Activated naive CD4-positive, alpha-beta T cell treated with anti-CD3 and anti-CD28 coated beads, Interleukin-2, amount 10 ng/mL, durations not matched to agents 7 days and 5 days (primary cell): ENCODE measurements at regions not wholly inside any gene's neighbourhood (a gene's known extent, or its start where the extent isn't known, plus 50 kb on each side); places are given as distances from the start of the nearest gene placed in this dataset.

Experiments used
- CTCF ChIA-PET: fragments of 350-600 bp; sonication (Branson Sonifier 250); formaldehyde crosslinking; loops from one replicate; lab custom pipeline; 2021; ENCODE audit warnings: antibody characterized with exemption; lab: Charles Lee
- DNase-seq: peaks from one replicate; pipeline ENCODE4 v3.0.0-alpha.2; 2020
- H3K27ac Mint-ChIP-seq: one replicate; pipeline ENCODE4 v1.8.0; 2021; ENCODE audit warnings: mild to moderate bottlenecking, moderate library complexity, mixed read lengths
- H3K27me3 Mint-ChIP-seq: one replicate; pipeline ENCODE4 v1.8.0; 2021; ENCODE audit warnings: mild to moderate bottlenecking, mixed read lengths
- H3K36me3 Mint-ChIP-seq: one replicate; pipeline ENCODE4 v1.8.0; 2021; ENCODE audit warnings: mixed read lengths
- H3K4me1 Mint-ChIP-seq: one replicate; pipeline ENCODE4 v1.8.0; 2021; ENCODE audit warnings: mixed read lengths
- H3K4me3 Mint-ChIP-seq: one replicate; pipeline ENCODE4 v1.8.0; 2021; ENCODE audit warnings: mild to moderate bottlenecking, moderate library complexity, mixed read lengths
- H3K9me3 Mint-ChIP-seq: one replicate; pipeline ENCODE4 v1.8.0; 2021; ENCODE audit warnings: mixed read lengths

GRCh38 chr2:15835991-15836688, 104.2 kb upstream of the MYCN start:
- no peak for DNase-seq
- no peaks in the 10 kb centered on the region for H3K9me3 Mint-ChIP-seq
- H3K4me3 Mint-ChIP-seq: no peak overlapping the region
- H3K36me3 Mint-ChIP-seq: no peaks in the 10 kb centered on the region
- H3K27me3 Mint-ChIP-seq: no peaks in the 10 kb centered on the region
- CTCF ChIA-PET: no interaction called here
- no peaks in the 10 kb centered on the region for H3K4me1 Mint-ChIP-seq
- H3K27ac Mint-ChIP-seq: no peak overlapping the region

DNA sequence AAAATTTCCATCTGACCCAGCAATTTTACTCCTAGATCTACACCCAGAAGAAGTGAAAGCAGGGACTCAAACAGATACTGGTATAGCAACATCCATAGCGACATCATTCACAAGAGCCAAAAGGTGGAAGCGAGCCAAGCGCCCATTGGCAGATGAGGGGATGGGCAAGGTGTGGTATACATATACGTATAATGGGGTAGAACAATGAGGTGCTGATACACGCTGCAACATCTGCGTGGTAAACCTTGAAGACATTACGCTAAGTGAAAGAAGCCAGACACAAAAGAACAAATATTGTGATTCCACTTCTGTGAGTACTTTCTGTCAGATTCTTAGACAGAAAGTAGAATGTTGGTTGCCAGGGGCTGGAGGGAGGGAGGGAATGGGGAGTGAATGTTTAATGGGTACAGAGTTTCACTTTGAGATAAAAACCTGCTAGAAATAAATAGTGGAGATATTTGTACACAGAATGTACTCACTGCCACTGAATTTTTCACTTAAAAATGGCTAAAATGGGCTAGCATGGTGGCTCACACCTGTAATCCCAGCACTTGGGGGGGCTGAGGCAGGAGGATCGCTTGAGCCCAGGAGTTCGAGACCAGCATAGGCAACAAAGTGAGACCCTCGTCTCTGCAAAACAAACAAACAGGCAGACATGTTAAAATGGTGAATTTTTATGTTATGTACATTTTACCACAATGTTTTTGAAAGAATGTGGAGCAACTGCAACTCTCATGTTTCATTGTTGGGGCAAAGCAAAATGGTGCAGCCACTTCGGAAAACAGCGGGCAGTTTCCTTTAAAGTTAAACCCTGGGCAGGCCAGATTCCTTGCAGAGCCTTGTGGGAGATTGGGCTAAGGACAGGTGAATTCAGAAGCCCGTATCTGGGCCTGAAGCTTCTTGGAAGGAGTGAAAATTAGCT, 103.4 kb upstream of the MYCN start:
- CTCF ChIA-PET: no interaction called here
- no peaks in the 10 kb centered on the region for H3K4me1 Mint-ChIP-seq
- no peaks in the 10 kb centered on the region for H3K27me3 Mint-ChIP-seq
- H3K36me3 Mint-ChIP-seq: no peaks in the 10 kb centered on the region
- H3K4me3 Mint-ChIP-seq: no peak overlapping the region
- H3K9me3 Mint-ChIP-seq: no peaks in the 10 kb centered on the region
- no peak overlapping the region for H3K27ac Mint-ChIP-seq
- DNase-seq: no peak

DNA sequence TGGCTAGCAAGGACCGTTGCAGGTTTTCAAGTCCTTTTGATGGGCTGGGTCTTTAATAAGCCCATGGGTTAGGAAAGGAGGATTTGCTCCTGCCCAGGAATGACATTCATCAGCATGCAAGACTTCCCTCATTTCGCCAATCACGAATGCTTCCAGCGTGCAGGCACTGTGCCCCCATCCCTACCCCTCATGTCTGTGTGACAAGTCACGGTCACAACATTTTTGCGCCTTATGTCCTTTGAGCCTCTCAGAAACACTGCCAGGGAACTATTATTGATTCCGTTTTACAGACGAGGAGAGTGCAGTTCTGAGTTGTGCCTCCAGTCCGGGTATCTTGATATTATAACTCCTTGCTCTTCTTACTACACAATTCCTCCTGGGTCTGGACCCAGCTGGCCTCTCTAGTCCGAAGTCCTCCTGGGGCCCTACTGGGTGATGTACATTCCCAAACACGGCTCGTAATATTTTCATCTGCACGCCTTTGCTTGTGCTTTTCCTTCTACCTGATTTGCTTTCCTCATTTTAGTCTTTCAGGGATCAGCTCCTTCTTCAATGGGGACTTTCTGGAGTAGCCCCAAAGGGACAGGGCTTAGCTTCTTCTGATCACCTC, 101.8 kb upstream of the MYCN start:
- Mint-ChIP-seq H3K27me3 (no peaks in the 10 kb centered on the region), H3K9me3 (no peaks in the 10 kb centered on the region), H3K36me3 (no peaks in the 10 kb centered on the region), H3K27ac (no peak overlapping the region), H3K4me3 (no peak overlapping the region), H3K4me1 (no peaks in the 10 kb centered on the region)
- CTCF ChIA-PET: no interaction called here
- DNase-seq: no peak

DNA sequence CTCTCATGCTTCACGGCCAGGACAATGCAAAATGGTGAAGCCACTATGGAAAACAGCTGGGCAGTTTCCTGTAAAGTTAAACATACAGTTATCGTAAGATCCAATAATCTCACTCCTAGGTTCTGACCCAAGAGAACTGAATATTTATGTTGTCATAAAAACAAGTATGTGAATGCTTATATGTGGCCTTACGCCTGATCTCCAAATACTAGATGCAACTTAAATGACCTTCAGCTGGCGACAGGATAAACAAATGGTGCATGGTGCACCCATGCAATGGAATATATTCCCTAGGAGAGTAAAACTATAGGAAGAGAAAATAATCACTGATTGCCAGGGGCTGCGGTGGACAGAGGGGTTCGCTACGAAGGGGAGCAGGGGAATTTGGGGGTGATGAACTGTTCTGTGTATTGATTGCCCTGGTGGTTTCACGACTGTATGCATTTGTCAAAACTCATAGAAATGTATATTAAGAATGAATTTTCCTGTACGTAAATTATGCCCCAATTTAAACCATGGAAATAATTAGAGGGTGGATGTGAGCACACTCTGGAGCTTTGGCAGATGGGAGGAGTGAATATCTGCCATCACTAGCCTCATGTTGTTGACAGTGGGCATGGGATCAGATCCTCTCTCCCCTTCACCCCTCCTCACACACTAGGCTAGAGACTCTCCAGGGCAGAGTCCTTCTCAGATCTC, 100.8 kb upstream of the MYCN start:
- Mint-ChIP-seq H3K4me1 (no peaks in the 10 kb centered on the region), H3K9me3 (no peaks in the 10 kb centered on the region), H3K36me3 (no peaks in the 10 kb centered on the region), H3K27ac (no peak overlapping the region), H3K4me3 (no peak overlapping the region), H3K27me3 (no peaks in the 10 kb centered on the region)
- no peak for DNase-seq
- CTCF ChIA-PET: no interaction called here

DNA sequence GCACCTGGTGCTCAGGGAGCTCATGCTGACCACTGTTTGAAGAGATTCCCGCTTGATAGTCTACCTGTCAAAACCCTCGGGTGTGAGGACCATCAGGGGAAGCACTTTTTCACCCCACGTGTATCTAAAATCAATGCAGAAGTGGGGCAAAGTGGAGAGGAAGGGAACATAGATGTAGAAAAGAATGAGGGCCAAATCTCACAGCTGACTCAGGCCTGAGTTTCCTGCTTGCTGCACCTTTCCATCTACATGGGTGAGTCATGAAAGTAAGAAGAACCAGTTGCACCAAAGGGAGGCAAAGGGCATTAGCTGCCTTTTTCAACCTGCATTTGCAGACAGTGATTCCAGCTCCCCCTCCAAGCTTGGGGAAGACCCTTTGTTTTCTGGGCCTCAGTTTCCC, 100.2 kb upstream of the MYCN start:
- CTCF ChIA-PET: no interaction called here
- Mint-ChIP-seq H3K36me3 (no peaks in the 10 kb centered on the region), H3K9me3 (no peaks in the 10 kb centered on the region), H3K27ac (no peak overlapping the region), H3K4me3 (no peak overlapping the region), H3K4me1 (no peaks in the 10 kb centered on the region), H3K27me3 (no peaks in the 10 kb centered on the region)
- DNase-seq: no peak

- DNase-seq: no peak
- Mint-ChIP-seq H3K9me3 (no peaks in the 10 kb centered on the region), H3K27me3 (no peaks in the 10 kb centered on the region), H3K4me1 (no peaks in the 10 kb centered on the region), H3K36me3 (no peaks in the 10 kb centered on the region), H3K4me3 (no peak overlapping the region), H3K27ac (no peak overlapping the region)
- CTCF ChIA-PET: no interaction called here
These were observed 99.4 kb upstream of the MYCN start for GRCh38 chr2:15840969-15841368.

DNA sequence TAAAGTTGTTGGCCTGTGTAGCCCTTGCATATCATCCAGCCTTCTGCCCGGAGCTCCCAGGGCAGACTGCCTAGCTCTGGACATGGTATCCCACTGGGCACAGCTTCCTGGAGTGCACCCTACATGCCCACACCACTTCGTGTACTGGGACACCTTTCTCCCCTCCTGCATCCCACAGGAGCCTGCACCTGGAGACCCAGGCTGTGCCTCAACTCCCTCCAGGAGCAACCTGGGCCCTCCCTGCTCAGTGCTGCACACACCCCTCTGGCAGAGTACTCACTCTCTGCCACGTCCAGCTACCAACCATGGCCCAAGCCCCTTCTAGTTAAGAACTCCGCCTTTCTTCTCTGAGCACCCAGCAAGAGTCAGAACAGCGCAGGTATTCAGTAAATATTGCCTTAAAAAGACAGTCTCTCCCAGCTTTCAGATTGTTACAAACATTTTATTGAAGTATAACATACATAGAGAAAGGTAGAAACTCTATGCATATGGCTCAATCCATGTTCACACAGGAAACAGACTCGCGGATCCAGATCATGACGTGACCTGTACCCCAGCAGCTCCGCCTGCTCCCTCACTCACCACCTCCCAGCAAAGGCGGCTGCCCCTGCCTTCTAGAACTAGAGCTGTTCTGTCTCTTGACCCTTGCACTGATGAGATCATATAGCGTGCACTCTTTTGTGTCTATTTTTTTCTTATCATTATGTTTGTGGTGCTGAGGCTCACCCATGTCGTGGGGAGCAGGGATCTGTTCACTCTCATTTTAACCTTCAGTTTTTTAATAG, 98.4 kb upstream of the MYCN start:
- Mint-ChIP-seq H3K4me3 (no peak overlapping the region), H3K9me3 (no peaks in the 10 kb centered on the region), H3K36me3 (no peaks in the 10 kb centered on the region), H3K27ac (no peak overlapping the region), H3K4me1 (no peaks in the 10 kb centered on the region), H3K27me3 (no peaks in the 10 kb centered on the region)
- CTCF ChIA-PET: no interaction called here
- DNase-seq: no peak

DNA sequence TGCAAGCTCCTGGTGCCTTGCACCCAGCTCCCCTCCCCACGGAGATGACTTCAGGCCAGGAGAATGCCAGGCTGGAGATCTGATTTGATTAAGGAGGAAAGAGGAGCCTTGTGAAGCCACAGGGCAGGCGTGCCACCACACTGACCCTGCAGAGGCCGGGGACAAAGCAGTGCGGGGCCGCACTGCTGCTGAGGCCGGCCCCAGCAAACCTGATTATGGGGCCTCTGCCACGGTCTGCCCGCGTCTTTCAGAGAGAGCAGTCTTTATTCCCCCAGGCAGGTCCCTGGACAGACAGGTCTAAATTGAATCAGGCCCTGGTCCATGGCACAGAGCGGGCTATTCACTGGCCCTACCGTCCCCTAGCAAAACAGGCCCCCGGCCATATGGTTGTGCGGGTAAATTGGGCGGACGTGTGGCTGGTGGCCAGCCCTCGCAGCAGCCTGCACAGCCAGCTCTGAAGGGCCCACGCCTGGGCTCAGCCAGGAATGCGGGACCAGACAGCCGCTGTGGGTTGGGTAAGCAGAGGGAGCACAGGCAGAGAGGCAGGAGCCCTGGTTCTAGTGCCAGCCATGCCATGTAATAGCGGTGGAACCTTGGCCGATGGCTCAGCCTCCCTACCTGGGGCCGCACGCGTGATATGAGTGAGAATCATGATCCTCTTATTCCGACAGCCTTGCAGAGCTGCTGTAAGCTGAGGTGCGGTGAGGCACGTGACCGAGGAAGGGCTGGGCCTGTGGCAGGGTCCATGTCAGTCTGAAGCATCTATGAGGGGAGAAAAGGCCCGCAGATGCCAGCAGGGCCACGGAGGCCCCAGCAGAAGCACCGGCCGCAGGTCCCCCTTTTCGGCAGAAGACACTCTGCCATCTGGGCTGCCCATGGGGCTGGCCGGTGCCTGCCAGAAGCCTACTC, 97.3 kb upstream of the MYCN start:
- Mint-ChIP-seq H3K4me3 (no peak overlapping the region), H3K4me1 (no peaks in the 10 kb centered on the region), H3K27me3 (no peaks in the 10 kb centered on the region), H3K36me3 (no peaks in the 10 kb centered on the region), H3K27ac (no peak overlapping the region), H3K9me3 (no peaks in the 10 kb centered on the region)
- CTCF ChIA-PET: no interaction called here
- DNase-seq: no peak

GRCh38 chr2:15844211-15844801, 96.0 kb upstream of the MYCN start:
- no peak for DNase-seq
- H3K27me3 Mint-ChIP-seq: peaks cover 4% of the 10 kb centered on the region
- no peak overlapping the region for H3K27ac Mint-ChIP-seq
- CTCF ChIA-PET: no interaction called here
- H3K36me3 Mint-ChIP-seq: no peaks in the 10 kb centered on the region
- H3K4me3 Mint-ChIP-seq: no peak overlapping the region
- no peaks in the 10 kb centered on the region for H3K9me3 Mint-ChIP-seq
- no peaks in the 10 kb centered on the region for H3K4me1 Mint-ChIP-seq

- H3K4me3 Mint-ChIP-seq: no peak overlapping the region
- no peak for DNase-seq
- H3K27ac Mint-ChIP-seq: no peak overlapping the region
- no peaks in the 10 kb centered on the region for H3K36me3 Mint-ChIP-seq
- CTCF ChIA-PET: no interaction called here
- H3K4me1 Mint-ChIP-seq: no peaks in the 10 kb centered on the region
- H3K9me3 Mint-ChIP-seq: no peaks in the 10 kb centered on the region
- peaks cover 4% of the 10 kb centered on the region for H3K27me3 Mint-ChIP-seq
These were observed 95.1 kb upstream of the MYCN start for GRCh38 chr2:15845294-15845693.

GRCh38 chr2:15845737-15846405, 94.5 kb upstream of the MYCN start:
- Mint-ChIP-seq H3K9me3 (no peaks in the 10 kb centered on the region), H3K36me3 (no peaks in the 10 kb centered on the region), H3K27ac (no peak overlapping the region), H3K27me3 (peaks cover 4% of the 10 kb centered on the region), H3K4me3 (no peak overlapping the region), H3K4me1 (no peaks in the 10 kb centered on the region)
- DNase-seq: no peak
- CTCF ChIA-PET: no interaction called here

- H3K4me1 Mint-ChIP-seq: no peaks in the 10 kb centered on the region
- H3K27me3 Mint-ChIP-seq: peaks cover 4% of the 10 kb centered on the region
- no peak overlapping the region for H3K4me3 Mint-ChIP-seq
- H3K27ac Mint-ChIP-seq: no peak overlapping the region
- no peaks in the 10 kb centered on the region for H3K36me3 Mint-ChIP-seq
- CTCF ChIA-PET: no interaction called here
- DNase-seq: no peak
- H3K9me3 Mint-ChIP-seq: no peaks in the 10 kb centered on the region
These were observed 93.7 kb upstream of the MYCN start for GRCh38 chr2:15846626-15847025.
